ENCODE measurements at regions not wholly inside any gene's neighbourhood (a gene's known extent, or its start where the extent isn't known, plus 50 kb on each side); places are given as distances from the start of the nearest gene placed in this dataset.

DNA sequence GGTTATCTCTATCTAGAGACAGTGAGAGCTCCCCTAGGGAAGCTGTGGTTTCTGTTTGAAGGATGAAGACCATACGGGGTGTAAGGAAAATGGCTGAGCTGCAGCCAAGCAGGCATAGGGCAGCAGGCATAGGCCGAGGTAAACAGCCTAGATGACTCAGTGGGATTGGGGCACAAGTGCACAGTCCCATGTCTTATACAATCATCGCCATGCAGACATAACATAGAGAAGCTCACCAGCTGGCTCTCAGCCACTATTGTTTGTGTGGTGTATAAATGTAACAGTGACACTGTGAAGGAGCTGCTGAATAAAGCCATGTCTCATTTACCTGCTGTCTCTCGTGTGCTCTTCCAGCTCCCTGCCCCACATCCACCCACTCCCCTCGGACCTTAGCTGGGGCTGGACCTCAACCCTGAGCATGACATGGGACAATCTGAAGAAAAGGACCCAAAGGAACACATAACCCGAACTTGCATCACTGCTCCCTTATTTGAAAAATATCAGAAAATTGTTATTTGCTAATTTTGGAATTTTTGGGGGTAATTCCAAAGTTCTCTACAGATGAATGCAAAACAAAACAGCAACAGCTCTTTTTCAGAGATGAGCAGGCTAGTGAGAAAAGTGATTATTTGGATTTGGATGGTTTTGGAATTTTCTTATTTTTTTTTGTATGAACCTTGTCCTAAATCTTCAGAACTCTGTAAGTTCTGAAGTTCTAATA lies 582.7 kb downstream of the REEP3 start (continued):
- TF ChIP-seq ZNF416 (tag by site-specific recombination; IDR thresholded peaks at IDR 0.05), result no peak
- TF ChIP-seq ZNF394 (tag by site-specific recombination; IDR thresholded peaks at IDR 0.05; ENCODE audit: borderline replicate concordance), result no peak
- TF ChIP-seq ZNF660 (tag by site-specific recombination; IDR thresholded peaks at IDR 0.05), result no peak
- TF ChIP-seq BCL11A (tag by site-specific recombination; IDR thresholded peaks at IDR 0.05; ENCODE audit: low read depth), result no peak
- TF ChIP-seq ZNF175 (tag by site-specific recombination; IDR thresholded peaks at IDR 0.05), result no peak
- no peak for TF ChIP-seq GLI4 (tag by site-specific recombination; IDR thresholded peaks at IDR 0.05)
- TF ChIP-seq ZNF391 (tag by site-specific recombination; IDR thresholded peaks at IDR 0.05; ENCODE audit: borderline replicate concordance, low read depth), result no peak
- TF ChIP-seq ZNF155 (tag by site-specific recombination; IDR thresholded peaks at IDR 0.05), result no peak

DNA sequence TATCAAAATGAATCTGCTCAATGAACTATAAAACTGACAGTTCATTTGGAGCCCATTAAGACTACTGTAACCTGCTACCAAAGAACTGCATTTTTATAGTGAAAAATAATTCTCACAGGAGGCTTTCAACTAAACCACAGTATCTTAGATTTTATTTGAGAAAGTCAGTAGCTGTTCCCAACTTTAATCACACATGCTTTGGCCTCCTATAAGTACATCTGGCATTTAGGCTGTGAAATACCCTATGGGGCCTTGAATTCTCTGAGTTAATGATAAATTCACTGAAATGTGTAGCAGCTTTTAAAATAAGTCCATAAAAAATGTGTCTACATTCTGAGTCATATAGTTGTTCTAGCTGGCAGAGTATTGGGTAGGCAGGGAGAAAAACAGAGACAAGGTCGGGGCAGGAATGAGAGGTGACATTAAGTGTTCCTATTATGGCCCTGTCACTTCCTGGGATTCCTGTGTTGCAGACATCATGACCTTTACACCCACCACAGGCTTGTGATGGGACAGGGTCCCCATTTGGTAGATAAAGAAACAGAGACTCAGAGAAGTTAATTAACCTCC lies 588.8 kb downstream of the REEP3 start:
- Histone ChIP-seq H3K36me3 (ENCODE audit: control insufficient read depth in 2 of 2, insufficient read depth in 1 of 2, low read length in 2 of 2) (no peaks in the 10 kb centered on the region), H3K27ac (ENCODE audit: extremely low read depth, low read depth, low read length) (no peak overlapping the region), H3K4me3 (ENCODE audit: low read depth, low read length) (no peak overlapping the region), H3K4me1 (ENCODE audit: control insufficient read depth, insufficient read depth, low read length) (no peaks in the 10 kb centered on the region), H3K9me3 (ENCODE audit: control insufficient read depth, insufficient read depth, low read depth, low read length) (no peaks in the 10 kb centered on the region)
- ChIA-PET CTCF (interaction anchor here (0.6 to 1.0 kb wide), 3 partner anchors 69 to 135 kb away, joined by 3 to 4 read pairs (median 3); no protein-coding TSS in a partner anchor), POLR2A (no interaction called here)
- TF ChIP-seq ZIC2 (tag by site-specific recombination; IDR thresholded peaks at IDR 0.05) (no peak), ELK4 (IDR thresholded peaks at IDR 0.05; ENCODE audit: borderline replicate concordance, low read depth, low read length) (no peak), MZF1 (tag by site-specific recombination; IDR thresholded peaks at IDR 0.05; ENCODE audit: borderline replicate concordance) (no peak), AEBP2 (tag by site-specific recombination; IDR thresholded peaks at IDR 0.05; ENCODE audit: borderline replicate concordance) (no peak), ZNF2 (tag by site-specific recombination; IDR thresholded peaks at IDR 0.05) (no peak), OVOL3 (tag by site-specific recombination; IDR thresholded peaks at IDR 0.05) (no peak), ZNF138 (tag by site-specific recombination; IDR thresholded peaks at IDR 0.05; ENCODE audit: borderline replicate concordance) (no peak), HIC1 (tag by site-specific recombination; IDR thresholded peaks at IDR 0.05) (no peak), ZNF174 (tag by site-specific recombination; IDR thresholded peaks at IDR 0.05) (no peak), ZNF211 (tag by site-specific recombination; IDR thresholded peaks at IDR 0.05; ENCODE audit: low read depth) (no peak)
- TF ChIP-seq, protein P1, sequence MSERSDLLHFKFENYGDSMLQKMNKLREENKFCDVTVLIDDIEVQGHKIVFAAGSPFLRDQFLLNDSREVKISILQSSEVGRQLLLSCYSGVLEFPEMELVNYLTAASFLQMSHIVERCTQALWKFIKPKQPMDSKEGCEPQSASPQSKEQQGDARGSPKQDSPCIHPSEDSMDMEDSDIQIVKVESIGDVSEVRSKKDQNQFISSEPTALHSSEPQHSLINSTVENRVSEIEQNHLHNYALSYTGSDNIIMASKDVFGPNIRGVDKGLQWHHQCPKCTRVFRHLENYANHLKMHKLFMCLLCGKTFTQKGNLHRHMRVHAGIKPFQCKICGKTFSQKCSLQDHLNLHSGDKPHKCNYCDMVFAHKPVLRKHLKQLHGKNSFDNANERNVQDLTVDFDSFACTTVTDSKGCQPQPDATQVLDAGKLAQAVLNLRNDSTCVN (tag by site-specific recombination; optimal IDR thresholded peaks at IDR 0.05), result no peak
